Heart left ventricle (tissue), 13 donors: ENCODE measurements at regions not wholly inside any gene's neighbourhood (a gene's known extent, or its start where the extent isn't known, plus 50 kb on each side); places are given as distances from the start of the nearest gene placed in this dataset.

Source experiments
- CTCF ChIP-seq, 12 donors: fragments of 200-600 bp; sonication (generic) in 4 of 12; IDR thresholded peaks; one replicate each; pipeline versions ENCODE4 v1.5.0 to v1.8.0; 2018 to 2022; ENCODE audit warnings: antibody characterized with exemption in 12 of 12, mild to moderate bottlenecking in 5 of 12
- POLR2A ChIP-seq, 2 donors: fragments of 450-650 bp; IDR thresholded peaks; one replicate each; pipeline ENCODE4 v1.6.1; 2017; ENCODE audit warnings: antibody characterized with exemption in 2 of 2, mild to moderate bottlenecking in 2 of 2, moderate library complexity in 2 of 2
- donor health status: ischemic (EF 13 %, LVEDD 7.1; RV severe dilation, severe dysfunction).
- donor health status: DM: no; HTN: yes; CAD: no.
- donor health status: DM: no; HTN: no; CAD: no.
- donor health status: ischemic (EF 25% LVEDD 6.9; RV normal size, moderate dysfunction).
- donor health status: ischemic (EF 25% LVEDD 5.7; RV mildly dilated, moderate dysfunction).
- donor health status: ischemic (EF 35%, LVEDD 5.7; RV mildly dilated, moderate dysfunction).
- donor health status: nonischemic (EF 11% LVEDD 7.7; RV severe dilation, severe dysfunction).
- donor health status: DM: yes; HTN: yes; CAD: no.
- donor health status: PGD.
- donor health status: ischemic (EF 29% LVEDD 5.4; RV normal size, mild dysfunction).
- donor health status: nonischemic (EF 23%, LVEDD 6.1; RV moderate dilation, normal function).

- TF ChIP-seq CTCF (IDR thresholded peaks at IDR 0.05) (no peak), POLR2A (IDR thresholded peaks at IDR 0.05) (no peak)
These were observed 140.0 kb upstream of the TAF11L2 start for GRCh38 chr5:17358031-17358430.
